GM20000 (cell line): ENCODE measurements at regions not wholly inside any gene's neighbourhood (a gene's known extent, or its start where the extent isn't known, plus 50 kb on each side); places are given as distances from the start of the nearest gene placed in this dataset.

ENCODE experiments used
- DNase-seq: peaks from one replicate; pipeline ENCODE4 v3.0.0; 2012; ENCODE audit warnings: low spot score
- TF ChIP-seq, protein P1 (sequence below): IDR thresholded peaks from 2 replicates; pipeline ENCODE4 v1.5.1; 2012; ENCODE audit warnings: mild to moderate bottlenecking, control low read depth; ENCODE audit errors: extremely low read depth, missing control alignments

- TF ChIP-seq, protein P1, sequence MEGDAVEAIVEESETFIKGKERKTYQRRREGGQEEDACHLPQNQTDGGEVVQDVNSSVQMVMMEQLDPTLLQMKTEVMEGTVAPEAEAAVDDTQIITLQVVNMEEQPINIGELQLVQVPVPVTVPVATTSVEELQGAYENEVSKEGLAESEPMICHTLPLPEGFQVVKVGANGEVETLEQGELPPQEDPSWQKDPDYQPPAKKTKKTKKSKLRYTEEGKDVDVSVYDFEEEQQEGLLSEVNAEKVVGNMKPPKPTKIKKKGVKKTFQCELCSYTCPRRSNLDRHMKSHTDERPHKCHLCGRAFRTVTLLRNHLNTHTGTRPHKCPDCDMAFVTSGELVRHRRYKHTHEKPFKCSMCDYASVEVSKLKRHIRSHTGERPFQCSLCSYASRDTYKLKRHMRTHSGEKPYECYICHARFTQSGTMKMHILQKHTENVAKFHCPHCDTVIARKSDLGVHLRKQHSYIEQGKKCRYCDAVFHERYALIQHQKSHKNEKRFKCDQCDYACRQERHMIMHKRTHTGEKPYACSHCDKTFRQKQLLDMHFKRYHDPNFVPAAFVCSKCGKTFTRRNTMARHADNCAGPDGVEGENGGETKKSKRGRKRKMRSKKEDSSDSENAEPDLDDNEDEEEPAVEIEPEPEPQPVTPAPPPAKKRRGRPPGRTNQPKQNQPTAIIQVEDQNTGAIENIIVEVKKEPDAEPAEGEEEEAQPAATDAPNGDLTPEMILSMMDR = no peak
- no peak for DNase-seq
Measured at GRCh38 chr7:36045830-36046341, 107.2 kb upstream of the EEPD1 start.

DNA sequence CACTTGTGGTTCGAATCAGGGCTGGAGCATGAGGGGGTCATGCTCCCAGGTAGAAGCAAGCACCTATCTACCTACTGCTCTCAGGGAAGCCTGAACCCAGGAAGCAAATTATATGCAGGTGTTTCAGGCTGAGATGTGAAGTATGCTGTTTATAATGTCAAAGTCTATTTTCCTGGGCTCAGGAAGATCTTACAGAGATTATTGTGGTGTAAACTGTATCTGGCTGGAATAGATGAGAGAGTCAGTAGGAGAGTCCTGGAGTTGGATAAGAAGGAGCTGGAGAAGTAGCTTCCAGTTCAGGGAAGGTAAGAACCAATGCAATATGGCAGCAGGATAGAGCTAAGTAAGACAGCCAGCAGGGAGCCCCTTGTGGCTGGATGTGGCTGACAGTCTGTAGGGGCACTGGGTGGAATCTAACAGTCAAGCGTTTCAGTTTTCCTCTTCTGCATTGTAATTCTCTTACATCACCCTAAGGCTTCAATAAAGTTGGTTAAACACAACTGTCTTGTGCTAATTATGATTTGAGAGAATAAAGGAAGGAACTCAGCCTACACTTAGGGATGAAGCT is 105.9 kb upstream of the EEPD1 start:
- no peak for DNase-seq
- TF ChIP-seq, protein P1 = no peak

- no peak for DNase-seq
- TF ChIP-seq, protein P1 = no peak
Measured at GRCh38 chr7:36048141-36048901, 104.7 kb upstream of the EEPD1 start.

GRCh38 chr7:36048902-36049240 is 104.2 kb upstream of the EEPD1 start:
- DNase-seq = no peak
- TF ChIP-seq, protein P1 = no peak

GRCh38 chr7:36051501-36051900 is 101.6 kb upstream of the EEPD1 start:
- DNase-seq = no peak

DNA sequence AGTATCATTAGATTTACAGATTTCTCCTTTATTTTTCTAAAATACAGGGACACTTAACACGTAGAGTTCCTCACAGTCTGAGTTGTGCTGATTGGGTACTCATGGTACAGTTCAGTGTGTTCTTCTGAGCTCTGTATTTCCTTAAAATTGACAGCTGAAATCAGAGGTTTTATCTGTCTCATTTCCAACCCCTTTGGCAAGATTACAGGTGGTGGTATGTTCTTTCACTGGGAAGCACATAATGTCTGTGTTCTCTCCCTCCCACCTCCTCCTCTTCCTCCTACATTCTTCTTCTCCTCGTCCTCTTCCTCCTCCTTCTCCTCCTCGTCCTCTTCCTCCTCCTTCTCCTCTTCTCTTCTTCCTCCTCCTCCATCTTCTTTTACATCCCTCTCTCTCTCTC is 99.5 kb upstream of the EEPD1 start:
- no peak for DNase-seq
- TF ChIP-seq, protein P1 = no peak

More at GRCh38 chr7:36051501-36051900, 101.6 kb upstream of the EEPD1 start:
- TF ChIP-seq, protein P1 = no peak

GRCh38 chr7:36054637-36055036 is 98.4 kb upstream of the EEPD1 start:
- DNase-seq = no peak
- TF ChIP-seq, protein P1 = no peak
